HPDE6-E6E7 (cell line): ENCODE measurements at regions not wholly inside any gene's neighbourhood (a gene's known extent, or its start where the extent isn't known, plus 50 kb on each side); places are given as distances from the start of the nearest gene placed in this dataset.

Experiments
- DNase-seq: peaks from one replicate; pipeline ENCODE4 v3.0.0; 2011; ENCODE audit warnings: missing footprints; ENCODE audit errors: extremely low spot score

DNA sequence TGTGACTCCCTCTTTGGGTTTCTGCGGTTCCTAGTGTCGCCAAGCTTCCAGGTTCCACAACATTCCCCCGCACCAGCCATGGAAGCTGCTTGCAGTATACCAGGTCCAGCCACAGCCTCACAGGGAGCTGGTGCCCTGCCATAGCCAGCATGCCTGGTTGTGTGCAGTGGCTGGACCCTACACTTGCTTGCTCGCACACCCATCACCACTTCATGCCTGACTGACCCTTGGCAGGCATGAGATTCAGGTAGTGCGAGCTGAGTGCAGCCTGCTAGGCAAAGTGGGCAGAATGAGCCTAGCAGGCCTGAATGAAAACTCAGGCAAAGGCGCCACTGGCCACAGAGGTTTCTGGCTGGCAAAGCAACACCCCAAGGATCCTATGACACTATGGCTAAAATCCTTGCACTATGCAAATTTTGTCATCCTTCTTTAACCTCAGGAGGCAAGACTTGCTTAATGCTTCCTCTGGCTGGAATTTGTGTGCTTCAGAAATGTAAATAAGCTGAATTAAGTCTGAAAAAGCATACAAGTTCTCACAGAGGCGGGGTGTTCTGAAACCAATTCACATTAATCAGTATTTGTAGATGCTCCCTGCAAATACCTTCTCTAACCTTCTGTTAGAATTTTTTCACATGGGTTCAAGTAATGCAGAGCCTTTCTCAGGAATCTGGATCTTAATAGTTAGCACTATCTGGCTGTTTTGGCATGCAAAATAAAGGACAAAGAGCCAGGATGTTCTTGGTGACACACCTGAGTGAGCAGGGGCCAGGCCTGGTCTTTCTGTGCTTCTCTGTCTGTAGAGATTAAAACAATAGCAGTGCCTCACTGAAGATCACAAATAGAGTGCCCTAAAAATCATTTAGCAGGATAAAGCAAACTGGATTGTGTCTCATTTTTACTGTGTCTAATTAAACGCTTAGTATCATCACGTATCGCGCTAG is 256.9 kb downstream of the GPATCH2 start:
- DNase-seq = no peak

DNA sequence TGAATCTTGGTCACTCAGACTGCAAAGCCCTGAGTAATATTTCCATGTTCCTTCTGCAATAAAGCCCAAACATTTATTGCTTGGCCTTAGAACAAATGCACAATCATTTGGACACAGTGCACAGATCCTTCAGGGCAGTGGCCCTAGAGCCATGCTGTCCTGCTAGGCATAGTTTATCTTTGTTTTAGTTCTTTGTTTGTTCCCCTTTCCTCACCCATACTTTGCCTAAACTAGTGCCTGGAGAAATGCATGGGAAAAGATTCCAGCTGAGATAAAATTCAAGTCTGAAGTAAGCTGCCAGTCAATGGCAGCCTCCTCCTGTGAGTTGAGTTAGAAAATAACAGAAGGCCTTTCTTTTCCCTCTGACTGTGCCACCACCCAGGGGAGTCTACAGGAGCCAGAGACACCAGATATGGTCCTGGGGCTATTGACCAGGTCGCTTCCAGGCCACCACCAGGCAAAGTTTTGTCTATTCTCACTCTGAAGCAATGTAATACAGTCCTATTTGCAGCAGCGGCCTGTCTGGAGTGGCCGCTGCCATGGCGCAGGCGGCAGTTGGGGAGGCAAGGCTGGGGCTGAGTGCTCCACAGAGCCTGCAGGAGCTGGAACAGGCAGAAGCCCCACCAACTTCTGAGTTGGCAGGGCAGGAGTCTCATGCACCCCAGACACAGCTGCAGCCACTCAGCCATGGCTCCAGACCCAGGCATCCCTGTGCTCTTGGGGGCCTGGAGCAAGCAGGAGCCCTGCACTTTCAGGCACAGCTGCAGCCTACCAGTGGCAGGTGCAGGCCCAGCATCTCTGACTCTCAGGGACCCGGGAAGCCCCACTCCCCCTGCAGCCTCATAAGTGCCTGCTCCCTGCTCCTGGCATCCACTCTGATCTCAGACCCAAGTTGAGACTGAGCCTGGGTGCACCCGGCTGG is 258.6 kb downstream of the GPATCH2 start:
- no peak for DNase-seq

DNA sequence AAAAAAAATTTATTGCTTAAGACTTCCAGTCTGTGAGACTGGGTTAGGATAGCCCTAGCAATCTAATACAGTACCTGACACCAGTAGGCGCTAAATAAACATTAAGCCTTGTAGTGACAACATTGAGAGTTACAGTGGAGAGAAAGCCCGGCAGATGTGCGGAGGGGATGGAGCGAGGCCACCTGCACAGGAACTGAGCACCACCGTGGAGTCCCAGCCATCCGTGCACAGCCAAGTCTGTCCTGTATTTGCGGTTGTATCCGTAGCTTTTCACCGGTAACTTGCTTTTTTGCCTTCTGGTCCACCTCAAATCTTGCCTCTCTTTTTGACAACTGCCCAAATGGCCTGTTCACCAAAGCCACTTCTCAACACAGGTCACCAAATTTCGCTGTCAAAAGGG is 260.1 kb downstream of the GPATCH2 start:
- no peak for DNase-seq

DNA sequence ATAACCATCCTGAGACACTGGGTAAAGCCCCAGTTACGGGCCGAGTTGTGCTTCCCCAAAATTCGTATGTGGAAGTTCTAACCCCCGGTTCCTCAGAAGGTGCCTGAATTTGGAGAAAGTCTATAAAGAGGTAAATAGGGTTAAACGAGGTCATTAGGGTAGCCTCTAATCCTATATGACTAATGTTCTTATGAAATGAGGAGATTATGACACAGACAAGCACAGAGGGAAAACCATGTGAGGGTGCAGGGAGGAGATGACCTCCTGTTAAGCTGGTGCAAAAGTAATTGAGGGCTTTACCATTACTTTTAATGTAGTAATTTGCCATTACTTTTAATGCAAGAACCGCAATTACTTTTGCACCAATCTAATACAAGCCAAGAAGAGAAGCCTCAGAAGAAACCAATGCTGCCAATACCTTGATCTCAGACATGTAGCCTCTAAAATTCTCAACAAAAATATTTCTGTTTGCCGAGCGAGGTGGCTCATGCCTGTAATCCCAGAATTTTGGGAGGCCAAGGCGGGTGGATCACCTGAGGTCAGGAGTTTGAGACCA is 260.8 kb downstream of the GPATCH2 start:
- peak; percentile 7 for DNase-seq

DNA sequence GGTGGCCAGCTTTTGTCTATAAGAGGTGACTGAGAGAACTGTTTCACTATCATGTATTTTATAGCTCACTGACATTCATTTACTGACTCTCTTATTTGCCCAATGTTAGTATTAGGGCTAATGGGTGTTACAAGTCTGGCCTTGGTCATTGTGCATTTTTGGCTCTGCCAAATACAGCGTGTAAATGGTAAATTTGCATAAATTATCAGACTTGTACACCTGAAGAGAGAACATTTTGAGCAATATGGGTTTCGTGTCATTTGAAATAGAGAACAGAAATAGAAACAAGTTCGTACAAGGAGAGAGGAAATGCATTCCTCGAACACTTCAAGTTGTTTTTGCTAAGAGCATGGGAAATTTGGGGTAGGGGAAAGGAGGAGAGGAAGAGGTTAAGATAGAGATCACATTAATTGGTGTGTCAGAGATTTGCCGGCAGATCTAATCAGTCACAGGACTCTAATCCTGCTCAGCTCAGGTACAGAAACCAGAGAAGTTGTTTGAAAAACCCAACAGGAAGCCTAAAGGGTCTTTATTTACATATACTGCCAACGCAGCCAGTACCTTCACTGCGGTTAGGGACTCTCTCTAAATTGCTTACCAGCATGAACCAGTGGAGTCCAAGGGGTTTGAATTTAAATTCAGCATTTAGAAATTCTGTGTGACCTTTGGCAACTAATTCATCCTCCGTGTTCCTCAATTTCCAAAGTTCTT is 261.5 kb downstream of the GPATCH2 start:
- DNase-seq = no peak

DNA sequence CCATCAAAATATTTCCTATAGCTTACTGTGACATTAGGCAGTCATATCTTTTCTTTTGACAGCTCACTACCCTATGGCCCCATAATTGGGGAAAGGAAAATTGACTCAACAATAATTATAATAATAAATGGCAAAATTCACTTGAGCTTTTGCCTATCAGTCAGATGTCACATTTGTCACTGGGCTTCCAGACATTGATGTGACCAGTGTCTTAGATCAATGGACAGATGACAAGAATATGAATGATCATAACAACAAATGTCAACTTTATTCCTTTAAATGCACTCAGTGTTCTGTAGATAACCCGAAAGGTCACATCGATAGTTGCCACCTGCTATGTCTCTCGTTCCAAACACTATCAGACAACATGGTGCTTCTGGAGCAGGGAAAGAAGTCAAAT is 266.7 kb downstream of the GPATCH2 start:
- no peak for DNase-seq

DNA sequence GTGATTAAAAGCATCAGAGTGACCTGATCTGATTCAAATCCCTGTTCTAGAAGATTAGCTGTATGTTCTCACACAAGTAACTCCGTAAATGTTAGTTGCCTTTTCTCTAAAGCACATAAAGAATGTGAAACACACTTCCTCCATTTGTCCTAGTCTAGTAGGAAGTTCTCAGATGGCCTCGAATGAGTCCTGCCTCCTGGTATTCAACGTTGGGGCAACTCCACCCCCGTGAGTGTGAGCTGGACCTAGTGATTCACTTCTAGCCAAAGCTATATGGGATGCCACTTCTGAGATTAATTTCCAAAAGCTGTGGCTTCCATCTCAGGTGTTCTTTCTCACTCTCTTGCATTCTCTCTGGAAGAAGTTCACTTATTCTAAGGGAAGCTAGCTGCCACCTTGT is 267.6 kb downstream of the GPATCH2 start:
- peak; percentile 17 for DNase-seq

DNA sequence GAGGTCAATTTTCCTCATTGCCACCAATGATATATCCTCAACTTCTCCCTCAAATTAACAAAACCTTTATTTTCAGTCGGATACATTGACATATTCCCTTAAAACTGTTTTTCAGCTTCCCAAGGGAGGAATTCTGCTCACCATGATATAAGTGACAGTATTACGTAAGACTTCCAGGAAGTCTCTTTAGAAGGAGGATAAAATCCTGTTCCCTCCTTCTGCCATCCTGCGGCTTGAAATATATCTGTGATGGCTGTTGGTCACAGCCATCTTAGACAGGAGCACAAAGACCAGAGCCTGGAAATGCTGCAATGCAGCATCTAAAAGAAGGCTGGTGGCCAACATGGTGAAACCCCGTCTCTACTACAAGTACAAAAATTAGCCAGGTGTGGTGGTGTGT is 270.4 kb downstream of the GPATCH2 start:
- no peak for DNase-seq

DNA sequence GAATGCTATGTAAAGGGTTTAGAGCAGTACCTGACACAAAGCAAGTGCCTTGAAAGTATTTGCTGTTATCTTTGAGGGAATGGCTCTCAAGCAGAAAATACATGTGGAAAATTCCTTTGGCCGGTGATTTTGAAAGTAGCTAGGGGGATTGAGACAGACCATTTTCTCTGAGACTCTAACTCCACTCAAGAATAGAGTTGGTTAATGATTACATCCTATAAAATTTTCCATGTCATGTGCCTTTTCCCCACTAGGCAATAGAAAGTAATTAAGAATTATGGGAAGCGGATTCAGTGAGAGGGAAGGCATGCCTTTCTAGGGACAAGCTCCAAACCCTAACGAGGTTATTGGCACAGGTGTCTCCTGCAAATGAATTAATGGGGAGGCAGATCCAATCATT is 276.0 kb downstream of the GPATCH2 start:
- DNase-seq = no peak

DNA sequence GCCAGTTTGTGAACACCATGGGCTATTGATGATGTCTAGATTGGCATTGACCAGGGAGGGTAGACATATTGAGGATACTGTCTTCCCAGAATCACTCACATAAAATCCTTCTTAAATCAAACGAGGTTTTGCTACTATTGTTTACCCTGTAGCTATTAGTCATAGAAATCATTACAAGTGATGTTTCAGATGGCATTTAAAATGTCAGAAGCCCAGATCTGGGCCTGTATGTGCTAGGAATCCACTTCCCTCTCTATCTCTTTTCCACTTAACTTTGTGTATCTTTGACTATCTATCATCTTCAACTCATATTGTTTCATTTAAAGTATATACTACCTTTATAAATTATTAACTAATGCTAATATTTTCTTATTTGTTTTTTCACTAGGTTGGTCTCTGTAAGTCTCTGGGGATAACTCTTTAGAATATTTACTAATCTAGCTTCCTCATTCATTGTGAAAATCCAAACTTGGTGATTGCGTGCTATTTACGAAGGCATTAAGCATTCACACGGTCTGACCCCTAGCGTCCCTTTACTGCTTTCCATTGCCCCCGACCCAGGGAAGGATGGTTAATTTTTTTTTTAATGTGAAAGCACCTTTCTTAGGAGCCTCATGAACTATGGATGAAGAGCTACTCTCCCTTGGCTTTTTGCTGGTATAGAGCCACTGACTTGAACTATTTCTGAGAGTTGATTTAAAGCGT is 281.8 kb downstream of the GPATCH2 start:
- no peak for DNase-seq

DNA sequence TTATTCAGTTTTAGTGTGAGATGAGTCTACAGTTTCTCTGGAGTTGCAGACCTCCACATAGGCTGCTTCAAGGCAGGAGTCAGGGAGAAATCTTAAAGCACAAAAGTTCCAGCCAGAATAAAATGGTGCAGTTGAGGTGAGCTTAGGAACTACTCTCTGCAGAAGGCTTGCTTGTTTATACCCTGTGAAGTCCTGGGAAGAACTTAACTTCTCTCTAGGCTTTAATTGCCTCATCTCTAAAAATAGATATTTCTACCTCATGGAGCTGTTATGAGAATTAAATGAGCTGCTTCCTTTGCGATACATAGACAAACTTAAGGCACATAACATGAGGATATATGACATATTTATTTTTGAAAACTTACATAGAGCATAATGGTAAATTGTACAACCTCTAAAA is 286.2 kb downstream of the GPATCH2 start:
- DNase-seq = no peak

DNA sequence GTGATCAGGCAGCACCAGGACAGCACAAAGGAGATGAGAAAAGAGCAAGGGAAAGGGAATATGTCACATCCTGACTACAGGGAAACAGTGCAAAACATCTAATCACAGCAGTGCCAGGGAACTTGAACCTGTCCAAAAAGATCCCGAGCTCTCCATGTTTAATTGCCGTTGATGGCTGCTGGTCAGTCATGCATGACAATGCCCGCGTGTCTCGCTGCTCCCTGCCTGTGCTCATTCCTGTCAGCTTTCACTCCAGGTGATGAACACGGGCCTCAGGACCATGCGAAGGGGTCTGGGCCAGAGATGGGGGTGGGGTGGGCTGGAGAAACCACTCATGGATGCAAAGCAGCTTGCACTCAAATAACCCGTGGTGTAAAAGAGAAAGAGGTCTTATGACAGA is 287.0 kb downstream of the GPATCH2 start:
- no peak for DNase-seq

DNA sequence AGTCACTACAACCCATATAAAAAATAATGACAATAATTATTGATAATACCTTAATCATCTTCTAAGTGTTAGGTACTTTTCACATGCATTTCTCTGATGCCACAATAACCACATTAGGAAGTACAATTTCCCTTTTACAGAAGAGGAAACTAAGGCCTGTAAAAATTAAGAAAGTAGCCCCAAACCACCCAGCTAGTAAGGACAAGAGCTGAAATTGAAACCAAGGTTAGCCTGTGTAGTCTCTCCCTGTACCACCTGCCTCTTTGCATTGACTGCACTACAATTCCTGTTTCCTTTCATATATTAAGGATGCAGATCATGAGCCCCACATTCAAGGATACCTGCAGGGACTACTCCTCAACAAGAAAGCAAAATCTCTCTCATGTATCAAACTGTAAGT is 288.8 kb downstream of the GPATCH2 start:
- DNase-seq = no peak

DNA sequence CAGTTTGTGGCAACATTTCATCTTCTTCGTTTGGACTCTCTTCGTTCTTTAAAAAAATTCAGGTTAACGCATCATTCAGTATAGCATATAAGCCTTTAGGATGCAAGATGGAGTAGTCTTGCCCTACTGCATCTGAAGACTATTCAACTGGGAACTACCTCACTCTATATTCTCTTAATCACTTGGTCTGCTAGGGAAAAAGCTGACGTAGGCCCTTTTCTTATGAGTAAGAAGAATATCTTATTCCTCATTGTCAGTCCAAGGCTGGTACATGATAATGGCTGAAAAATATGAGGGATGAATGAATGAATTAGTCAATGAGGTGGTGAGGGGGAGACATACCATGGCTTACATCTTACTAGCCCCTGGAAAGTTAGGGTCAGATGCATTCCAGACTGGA is 294.2 kb downstream of the GPATCH2 start:
- no peak for DNase-seq

DNA sequence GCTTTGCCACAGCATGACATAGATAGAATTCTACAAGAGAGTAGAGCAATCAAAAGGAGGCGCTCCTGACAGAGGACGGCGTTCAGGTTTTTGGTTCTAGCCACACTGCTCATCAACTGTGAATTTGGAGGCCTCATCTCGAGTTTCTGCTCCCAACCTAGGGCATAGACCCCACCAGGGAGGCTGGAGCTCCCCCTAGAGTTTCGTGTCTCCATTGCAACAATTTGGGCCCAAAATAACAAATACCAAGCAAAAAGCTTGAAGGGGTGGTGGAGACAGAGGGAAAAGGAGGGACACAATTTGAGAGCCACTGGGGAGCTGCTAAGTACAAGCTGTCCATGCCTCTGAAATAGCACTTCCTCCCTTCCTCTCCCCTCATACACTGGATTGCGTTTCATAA is 297.0 kb downstream of the GPATCH2 start:
- peak; percentile 43 for DNase-seq

DNA sequence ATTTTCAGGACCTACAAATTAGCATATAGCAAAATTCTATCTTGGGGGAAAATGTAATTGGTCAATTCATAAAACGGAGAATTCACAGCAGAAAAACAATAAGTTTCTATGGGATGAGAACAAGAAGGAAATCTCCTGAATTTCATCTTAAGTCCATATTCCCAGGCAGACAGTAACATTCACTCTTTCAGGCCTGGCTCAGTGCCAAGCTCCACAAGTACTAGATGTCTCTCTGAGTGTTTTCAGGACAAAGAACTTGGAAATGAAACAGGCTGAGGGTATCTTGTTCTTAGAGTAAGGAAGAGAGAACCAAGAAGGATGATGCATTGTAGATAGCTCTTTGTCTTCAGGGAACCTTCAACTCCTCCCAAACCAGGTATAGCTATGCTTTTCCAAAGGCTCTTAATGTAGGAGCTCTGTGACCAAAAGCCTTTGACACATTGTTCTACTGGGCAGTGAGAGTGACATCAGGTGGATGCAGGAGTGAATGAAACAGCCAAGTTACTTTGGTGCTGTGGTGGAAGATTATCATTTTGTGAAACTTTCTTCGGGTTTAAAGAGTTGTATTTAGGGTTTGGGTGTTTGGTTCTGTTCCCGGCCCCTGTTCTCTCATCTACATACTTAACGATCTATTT is 298.3 kb downstream of the GPATCH2 start:
- DNase-seq = no peak

DNA sequence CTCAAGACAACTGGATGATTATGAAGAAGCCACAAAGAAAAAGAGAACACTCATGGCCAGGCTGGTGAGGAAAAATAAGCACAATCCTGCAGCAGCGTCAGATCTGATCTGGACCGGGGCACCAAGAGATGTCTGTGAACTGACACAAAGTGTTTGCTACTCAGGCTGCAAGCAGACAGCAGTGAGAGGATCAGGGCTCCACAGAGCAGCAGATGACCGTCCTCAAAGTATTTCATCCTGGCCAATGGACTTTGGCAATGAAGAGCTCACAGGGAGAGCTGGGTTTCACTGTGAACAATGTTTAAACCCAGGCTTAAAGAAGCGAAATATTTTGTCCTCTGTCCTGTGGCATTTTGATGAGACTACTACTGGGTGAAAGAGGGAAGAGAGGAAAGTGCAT is 299.2 kb downstream of the GPATCH2 start:
- no peak for DNase-seq

DNA sequence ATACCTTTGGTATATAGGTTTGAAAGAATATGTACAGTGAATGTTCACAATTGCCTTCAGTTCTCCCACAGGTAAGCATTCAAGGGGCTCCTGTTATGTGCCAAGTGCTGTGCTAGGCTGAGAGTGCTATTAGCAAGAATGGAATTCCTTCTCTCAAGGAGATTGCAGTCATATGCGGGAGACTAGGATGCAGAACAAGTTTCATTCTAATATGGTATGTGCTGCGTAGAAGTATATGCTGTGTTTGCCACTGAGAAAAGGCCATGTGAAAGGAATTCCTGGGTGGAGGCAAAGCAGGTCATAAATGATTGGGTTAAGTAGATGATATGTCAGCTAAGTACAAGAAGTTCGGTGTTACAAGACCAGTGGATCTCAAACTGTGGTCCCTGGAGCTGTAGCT is 303.0 kb downstream of the GPATCH2 start:
- no peak for DNase-seq

DNA sequence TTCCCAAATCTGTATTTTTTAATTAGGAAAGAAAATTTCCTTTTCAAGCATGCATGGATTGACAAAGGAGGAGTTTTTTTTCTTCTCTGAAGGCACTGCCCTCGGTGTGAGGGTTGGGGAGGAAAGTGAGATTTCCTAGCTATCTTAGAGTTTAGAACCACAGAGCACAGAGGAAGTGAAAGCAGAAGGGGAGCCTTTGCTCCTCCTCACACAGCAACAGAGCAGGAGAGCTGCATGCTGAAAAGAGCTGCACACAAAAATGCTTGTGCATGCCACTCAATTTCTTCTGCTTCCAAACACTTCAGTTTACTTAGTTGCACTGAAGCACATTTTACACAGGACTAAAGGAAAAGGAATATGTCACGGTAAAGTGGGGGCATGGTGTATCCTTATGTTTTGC is 308.1 kb downstream of the GPATCH2 start:
- DNase-seq = no peak

DNA sequence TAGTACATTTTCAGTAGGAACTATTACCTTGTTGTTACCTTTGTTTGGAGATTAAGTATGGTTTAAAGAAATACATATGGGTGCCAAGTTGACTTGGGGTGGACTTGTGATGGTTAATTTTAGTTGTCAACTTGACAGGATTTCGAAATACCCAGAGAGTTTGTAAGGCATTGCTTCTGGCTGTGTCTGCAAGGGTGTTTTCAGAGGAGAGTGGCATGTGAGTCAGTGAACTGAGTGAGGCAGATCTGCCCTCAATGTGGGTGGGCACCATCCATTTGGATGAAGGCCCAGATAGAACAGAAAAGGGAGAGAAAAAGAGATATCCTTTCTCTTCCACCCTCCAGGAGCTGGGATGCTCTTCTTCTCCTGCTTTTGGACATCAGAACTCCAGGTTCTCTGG is 315.5 kb downstream of the GPATCH2 start:
- DNase-seq = no peak

DNA sequence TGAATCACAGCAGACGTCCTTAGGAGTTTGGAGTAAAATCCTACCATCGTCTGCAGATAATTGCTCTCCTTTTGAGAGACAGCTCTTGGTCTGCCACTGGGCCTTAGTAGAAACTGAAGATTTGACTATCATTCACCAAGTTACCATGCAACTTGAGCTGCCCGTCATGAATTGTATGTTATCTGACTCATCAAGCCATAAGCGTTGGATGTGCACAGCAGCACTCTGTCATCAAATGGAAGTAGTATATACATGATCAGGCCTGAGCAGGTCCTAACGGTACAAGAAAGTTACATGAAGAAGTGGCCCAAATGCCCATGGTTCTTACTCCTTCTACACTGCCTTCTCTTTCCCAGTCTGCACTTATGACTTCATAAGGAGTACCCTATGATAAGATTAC is 317.8 kb downstream of the GPATCH2 start:
- DNase-seq = no peak
